Middle frontal gyrus (tissue), 1 donor: ENCODE measurements at regions not wholly inside any gene's neighbourhood (a gene's known extent, or its start where the extent isn't known, plus 50 kb on each side); places are given as distances from the start of the nearest gene placed in this dataset.

Experiments
- DNase-seq: peaks from one replicate; pipeline ENCODE4 v3.0.0-alpha.2; 2015; ENCODE audit warnings: low spot score; ENCODE audit errors: extremely low spot score

- DNase-seq: no peak
These were observed 212.4 kb upstream of the LRFN2 start for GRCh38 chr6:40799296-40800140.

GRCh38 chr6:40798069-40798770 is 211.1 kb upstream of the LRFN2 start:
- DNase-seq: no peak

GRCh38 chr6:40796260-40797221 is 209.4 kb upstream of the LRFN2 start:
- DNase-seq: no peak

- DNase-seq: no peak
These were observed 207.4 kb upstream of the LRFN2 start for GRCh38 chr6:40794586-40794985.

- DNase-seq: no peak
These were observed 205.0 kb upstream of the LRFN2 start for GRCh38 chr6:40792183-40792582.

GRCh38 chr6:40791004-40791403 is 203.8 kb upstream of the LRFN2 start:
- DNase-seq: no peak

GRCh38 chr6:40788661-40789655 is 201.8 kb upstream of the LRFN2 start:
- DNase-seq: peak; percentile 12

GRCh38 chr6:40782355-40782754 is 195.2 kb upstream of the LRFN2 start:
- DNase-seq: no peak

- no peak for DNase-seq
These were observed 193.5 kb upstream of the LRFN2 start for GRCh38 chr6:40780637-40781036.

GRCh38 chr6:40779409-40779808 is 192.2 kb upstream of the LRFN2 start:
- no peak for DNase-seq

GRCh38 chr6:40778918-40779317 is 191.8 kb upstream of the LRFN2 start:
- no peak for DNase-seq

- DNase-seq: no peak
These were observed 191.0 kb upstream of the LRFN2 start for GRCh38 chr6:40778196-40778595.

- no peak for DNase-seq
These were observed 187.8 kb upstream of the LRFN2 start for GRCh38 chr6:40774932-40775331.

- no peak for DNase-seq
These were observed 183.6 kb upstream of the LRFN2 start for GRCh38 chr6:40770794-40771193.

GRCh38 chr6:40764726-40765125 is 177.6 kb upstream of the LRFN2 start:
- DNase-seq: no peak

GRCh38 chr6:40762981-40763380 is 175.8 kb upstream of the LRFN2 start:
- DNase-seq: no peak

GRCh38 chr6:40760887-40761286 is 173.7 kb upstream of the LRFN2 start:
- DNase-seq: no peak

GRCh38 chr6:40759838-40760237 is 172.7 kb upstream of the LRFN2 start:
- DNase-seq: no peak

- no peak for DNase-seq
These were observed 172.1 kb upstream of the LRFN2 start for GRCh38 chr6:40759264-40759663.

GRCh38 chr6:40755749-40756452 is 168.7 kb upstream of the LRFN2 start:
- no peak for DNase-seq
